Fibroblast of skin of back (primary cell): ENCODE measurements at regions not wholly inside any gene's neighbourhood (a gene's known extent, or its start where the extent isn't known, plus 50 kb on each side); places are given as distances from the start of the nearest gene placed in this dataset.
"Not testable (repeated sequence)": the region's sequence is repeated elsewhere in the genome, so short reads cannot be mapped to it uniquely, and the experiment has no call there.

Source experiments
- DNase-seq: peaks from one replicate; pipeline ENCODE4 v3.0.0-alpha.2; 2013

GRCh38 chrX:39418254-39418704, 617.0 kb downstream of the MID1IP1 start:
- DNase-seq: no peak

- no peak for DNase-seq
These were observed 617.7 kb downstream of the MID1IP1 start for GRCh38 chrX:39418731-39419638.

- peak; percentile 30 for DNase-seq
These were observed 619.7 kb downstream of the MID1IP1 start for GRCh38 chrX:39421006-39421405.

GRCh38 chrX:39425124-39425806, 624.0 kb downstream of the MID1IP1 start:
- no peak for DNase-seq

- no peak for DNase-seq
These were observed 624.8 kb downstream of the MID1IP1 start for GRCh38 chrX:39426101-39426500.

GRCh38 chrX:39427492-39427891, 626.2 kb downstream of the MID1IP1 start:
- DNase-seq: no peak

GRCh38 chrX:39427906-39428305, 626.6 kb downstream of the MID1IP1 start:
- DNase-seq: peak; percentile 59

- DNase-seq: no peak
These were observed 629.3 kb downstream of the MID1IP1 start for GRCh38 chrX:39430551-39430950.

GRCh38 chrX:39431893-39432292, 630.6 kb downstream of the MID1IP1 start:
- no peak for DNase-seq

GRCh38 chrX:39434671-39435070, 633.4 kb downstream of the MID1IP1 start:
- peak; percentile 59 for DNase-seq

GRCh38 chrX:39436538-39436937, 635.3 kb downstream of the MID1IP1 start:
- not testable (repeated sequence) for DNase-seq

- no peak for DNase-seq
These were observed 636.6 kb downstream of the MID1IP1 start for GRCh38 chrX:39437670-39438441.

GRCh38 chrX:39438603-39439602, 637.6 kb downstream of the MID1IP1 start:
- no peak for DNase-seq

- no peak for DNase-seq
These were observed 638.9 kb downstream of the MID1IP1 start for GRCh38 chrX:39439906-39440798.

GRCh38 chrX:39440799-39441284, 639.6 kb downstream of the MID1IP1 start:
- no peak for DNase-seq

GRCh38 chrX:39442332-39442731, 641.1 kb downstream of the MID1IP1 start:
- no peak for DNase-seq

GRCh38 chrX:39443240-39443639, 642.0 kb downstream of the MID1IP1 start:
- DNase-seq: peak; percentile 27

GRCh38 chrX:39445336-39445735, 644.1 kb downstream of the MID1IP1 start:
- no peak for DNase-seq

GRCh38 chrX:39449352-39449751, 648.1 kb downstream of the MID1IP1 start:
- DNase-seq: no peak

GRCh38 chrX:39450234-39450977, 647.4 kb downstream of the BCOR start:
- no peak for DNase-seq
